Mesodermal cell (in vitro differentiated cells): ENCODE measurements at regions not wholly inside any gene's neighbourhood (a gene's known extent, or its start where the extent isn't known, plus 50 kb on each side); places are given as distances from the start of the nearest gene placed in this dataset.
"Not testable (repeated sequence)": the region's sequence is repeated elsewhere in the genome, so short reads cannot be mapped to it uniquely, and the experiment has no call there.

Source experiments
- H3K27ac ChIP-seq: 2 replicates; pipeline ENCODE4 v1.7.0; 2013; ENCODE audit warnings: mild to moderate bottlenecking, low read depth, low read length, moderate library complexity; ENCODE audit not compliant: severe bottlenecking
- H3K36me3 ChIP-seq: 2 replicates; pipeline ENCODE4 v1.7.1; 2013; ENCODE audit warnings: mild to moderate bottlenecking, low read length, moderate library complexity; ENCODE audit not compliant: control insufficient read depth, insufficient read depth
- H3K4me1 ChIP-seq: one replicate; pipeline ENCODE4 v1.7.1; 2013; ENCODE audit warnings: mild to moderate bottlenecking, low read length; ENCODE audit not compliant: insufficient read depth, control insufficient read depth, poor library complexity, severe bottlenecking
- H3K4me3 ChIP-seq: 2 replicates; pipeline ENCODE4 v1.7.0; 2013; ENCODE audit warnings: low read length, control low read depth, mild to moderate bottlenecking; ENCODE audit not compliant: insufficient read depth, poor library complexity, severe bottlenecking; ENCODE audit errors: extremely low read depth
- H3K9me3 ChIP-seq: 2 replicates; pipeline ENCODE4 v1.7.1; 2013; ENCODE audit warnings: mild to moderate bottlenecking, low read length, moderate library complexity; ENCODE audit not compliant: control insufficient read depth
- WGBS, 2 experiments: methylation state at CpG; one replicate each; pipeline ENCODE4 v1.1.5; 2013; ENCODE audit warnings: missing lambda C conversion rate in 2 of 2; ENCODE audit not compliant: insufficient coverage in 2 of 2; 5-methylcytosine and 5-hydroxymethylcytosine counted together

DNA sequence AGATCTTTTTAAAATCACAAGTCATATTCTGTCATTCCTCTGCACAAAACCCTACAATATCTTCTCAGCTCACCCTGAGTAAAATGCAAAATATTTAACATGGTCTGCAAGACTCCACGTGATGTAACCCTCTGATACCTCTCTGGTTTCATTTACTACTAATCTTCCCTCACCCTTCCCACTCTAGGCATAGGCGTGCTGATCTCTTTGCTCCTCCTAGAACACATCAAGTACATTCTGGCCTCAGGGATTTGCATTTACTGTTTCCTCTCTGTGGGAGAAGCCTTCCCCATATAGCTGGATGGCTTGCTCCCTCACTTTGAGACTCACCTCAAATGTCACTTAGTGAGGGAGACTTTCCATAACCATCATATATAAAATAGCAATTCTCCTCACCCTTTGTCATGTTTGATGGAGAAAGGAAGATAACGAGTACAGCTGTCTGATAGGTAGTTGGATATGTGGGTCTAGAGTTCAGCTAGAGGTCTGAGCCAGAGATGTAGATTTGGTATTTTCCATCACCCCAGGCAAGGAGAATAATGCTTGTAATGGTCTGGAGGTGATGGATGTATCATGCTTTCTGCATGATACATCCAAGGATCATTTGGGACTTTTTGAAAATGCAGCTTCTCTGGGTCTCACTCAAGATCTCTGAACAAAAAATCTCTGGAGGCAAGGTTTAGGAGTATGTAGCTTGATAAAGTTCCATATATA lies 123.9 kb upstream of the VAMP7 start:
- Histone ChIP-seq H3K9me3 (peaks cover 4% of the 10 kb centered on the region), H3K4me1 (no peaks in the 10 kb centered on the region), H3K4me3 (no peak overlapping the region), H3K27ac (no peak overlapping the region), H3K36me3 (no peaks in the 10 kb centered on the region)
- 68 to 74% methylated on average over 2 to 3 of the region's 3 CpGs for WGBS, 2 experiments

DNA sequence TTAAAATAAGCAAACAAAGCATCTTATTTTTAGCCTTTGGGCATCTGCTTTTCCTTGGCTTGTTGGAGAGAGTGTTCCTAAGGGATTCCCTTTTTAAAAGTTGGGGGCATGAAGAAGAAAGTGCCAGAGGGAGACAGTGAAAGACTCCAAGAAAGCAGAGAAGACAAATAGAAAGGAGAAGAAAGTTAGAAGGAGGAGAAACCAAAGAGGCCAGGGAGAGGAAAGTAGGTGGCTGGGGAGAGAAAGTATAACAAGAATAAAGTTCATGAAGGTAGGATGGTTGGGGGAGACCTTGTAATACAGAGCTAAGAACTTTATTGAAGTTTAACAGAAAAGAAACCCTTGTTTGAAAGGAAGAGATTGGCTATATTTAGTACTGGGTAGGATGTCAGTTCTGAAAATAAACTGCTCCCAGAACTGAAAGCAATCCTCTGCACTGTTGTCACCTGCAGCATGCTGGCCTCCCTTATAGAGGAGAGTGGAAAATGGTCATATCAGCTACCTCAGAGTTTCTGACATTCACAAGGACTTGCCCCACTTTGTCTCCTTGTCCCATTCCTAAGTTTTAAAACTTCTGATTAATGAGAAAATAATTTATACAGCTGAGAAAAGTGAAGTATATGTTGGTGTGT lies 125.3 kb upstream of the VAMP7 start:
- H3K4me1 ChIP-seq, result no peaks in the 10 kb centered on the region
- no peak overlapping the region for H3K4me3 ChIP-seq
- no peaks in the 10 kb centered on the region for H3K36me3 ChIP-seq

DNA sequence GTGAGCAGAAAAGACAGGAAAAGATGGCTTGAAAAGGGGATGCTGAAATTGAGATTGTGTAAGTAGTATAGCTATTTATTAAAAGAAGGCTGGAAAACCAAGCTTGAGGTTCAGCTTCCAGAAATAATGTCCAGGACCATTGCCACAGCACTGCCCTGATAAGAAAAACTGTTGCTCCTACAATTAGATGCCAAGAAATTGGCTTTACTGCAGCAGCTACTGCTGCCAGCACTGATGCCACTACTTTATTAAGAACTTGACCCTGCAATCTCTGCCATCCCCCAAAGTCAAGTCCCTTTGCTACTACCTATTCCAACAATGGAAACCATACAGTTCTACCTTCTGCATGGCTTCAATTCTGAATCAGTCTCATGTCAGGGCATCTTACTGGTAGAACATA lies 130.0 kb upstream of the VAMP7 start:
- Histone ChIP-seq H3K9me3 (peaks cover 5% of the 10 kb centered on the region), H3K27ac (no peak overlapping the region), H3K4me1 (no peaks in the 10 kb centered on the region), H3K36me3 (no peaks in the 10 kb centered on the region), H3K4me3 (no peak overlapping the region)

More for the DNA sequence above, 125.3 kb upstream of the VAMP7 start:
- Histone ChIP-seq H3K27ac (no peak overlapping the region), H3K9me3 (peaks cover 4% of the 10 kb centered on the region)

DNA sequence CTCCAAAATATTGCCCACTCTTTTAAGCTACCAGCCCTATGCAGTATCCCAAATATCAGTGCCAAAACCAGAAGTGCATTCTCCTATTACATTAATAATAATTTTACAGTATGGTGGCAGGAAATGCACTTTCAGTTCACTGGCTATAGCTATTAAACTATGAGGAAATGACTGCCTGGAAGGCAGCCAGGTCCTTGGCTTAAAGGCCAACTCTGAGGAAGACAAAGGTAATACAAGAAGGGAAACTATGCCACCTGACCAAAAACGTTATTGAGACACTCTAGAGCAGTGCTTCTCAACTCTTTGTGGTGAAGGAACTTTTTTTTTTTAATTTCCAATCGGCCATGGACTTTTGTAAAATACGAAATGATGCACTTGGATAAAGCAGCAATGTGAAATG lies 133.6 kb upstream of the VAMP7 start:
- Histone ChIP-seq H3K9me3 (peaks cover 5% of the 10 kb centered on the region), H3K4me3 (no peak overlapping the region), H3K36me3 (no peaks in the 10 kb centered on the region), H3K27ac (no peak overlapping the region), H3K4me1 (no peaks in the 10 kb centered on the region)
- WGBS, 2 experiments, result 71% methylated on average over 1 of the region's 3 CpGs; no CpG with 5 or more reads in 1 of the 2 experiments

DNA sequence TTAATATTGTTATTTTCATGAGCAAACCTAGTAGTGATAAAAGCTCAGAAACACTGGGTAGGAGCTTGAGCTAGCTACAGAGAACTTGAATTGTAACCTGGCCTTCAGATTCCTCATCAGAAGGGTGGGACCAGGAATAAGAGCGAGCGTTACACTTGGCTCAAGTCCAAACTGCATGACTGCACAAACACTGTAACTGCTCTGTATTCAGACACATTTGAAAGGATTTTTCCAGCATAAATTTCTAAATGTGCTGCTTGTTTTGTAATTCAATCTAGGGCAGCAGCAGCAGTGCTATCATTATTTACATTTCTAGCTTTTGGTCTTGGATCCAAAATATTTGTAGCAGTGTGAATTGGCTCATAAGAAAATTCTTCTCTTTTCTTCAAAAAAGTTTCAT lies 133.0 kb upstream of the TMLHE start:
- Histone ChIP-seq H3K27ac (no peak overlapping the region), H3K4me1 (no peaks in the 10 kb centered on the region), H3K4me3 (no peak overlapping the region), H3K9me3 (peaks cover 10% of the 10 kb centered on the region), H3K36me3 (no peaks in the 10 kb centered on the region)
- 86 to 94% methylated on average over 2 of the region's 2 CpGs for WGBS, 2 experiments

DNA sequence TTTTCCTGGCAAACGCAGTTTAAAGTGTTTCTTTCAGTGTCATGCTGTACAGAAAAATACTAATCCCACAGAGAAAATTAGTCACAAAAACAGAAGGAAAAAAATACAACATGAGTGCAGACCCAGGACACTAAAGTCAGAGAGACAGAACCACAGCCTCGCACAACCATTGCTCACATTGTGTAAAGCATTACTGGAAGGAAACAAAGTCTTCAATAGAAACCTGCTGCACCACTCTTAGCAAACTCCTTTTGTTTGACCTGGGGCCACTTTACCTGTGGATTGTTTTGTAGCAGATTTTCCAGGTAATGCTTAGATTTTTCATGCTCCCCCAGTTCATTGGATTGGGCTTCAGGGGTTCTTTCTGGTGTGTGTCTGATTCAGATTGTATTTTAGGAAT lies 131.8 kb upstream of the TMLHE start:
- Histone ChIP-seq H3K9me3 (peaks cover 16% of the 10 kb centered on the region), H3K36me3 (no peaks in the 10 kb centered on the region), H3K4me3 (no peak overlapping the region), H3K4me1 (no peaks in the 10 kb centered on the region), H3K27ac (no peak overlapping the region)
- WGBS, 2 experiments, result 85% methylated on average over 2 of the region's 2 CpGs; no CpG with 5 or more reads in 1 of the 2 experiments

DNA sequence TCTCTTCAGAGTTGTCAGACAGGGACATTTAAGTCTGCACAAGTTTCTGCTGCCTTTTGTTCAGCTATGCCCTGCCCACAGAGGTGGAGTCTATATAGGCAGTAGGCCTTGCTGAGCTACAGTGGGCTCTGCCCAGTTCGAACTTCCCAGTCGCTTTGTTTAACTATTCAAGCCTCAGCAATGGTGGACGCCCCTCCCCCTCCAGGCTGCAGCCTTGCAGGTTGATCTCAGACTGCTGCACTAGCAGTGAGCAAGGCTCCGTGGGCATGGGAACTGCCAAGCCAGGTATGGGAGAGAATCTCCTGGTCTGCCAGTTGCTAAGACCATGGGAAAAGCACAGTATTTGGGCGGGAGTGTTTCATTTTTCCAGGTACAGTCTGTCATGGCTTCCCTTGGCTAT lies 115.6 kb upstream of the TMLHE start:
- WGBS, 2 experiments, result 86% methylated on average over 5 of the region's 5 CpGs
- H3K27ac ChIP-seq, H3K4me1 ChIP-seq, H3K36me3 ChIP-seq, H3K4me3 ChIP-seq, H3K9me3 ChIP-seq: not testable (repeated sequence)

DNA sequence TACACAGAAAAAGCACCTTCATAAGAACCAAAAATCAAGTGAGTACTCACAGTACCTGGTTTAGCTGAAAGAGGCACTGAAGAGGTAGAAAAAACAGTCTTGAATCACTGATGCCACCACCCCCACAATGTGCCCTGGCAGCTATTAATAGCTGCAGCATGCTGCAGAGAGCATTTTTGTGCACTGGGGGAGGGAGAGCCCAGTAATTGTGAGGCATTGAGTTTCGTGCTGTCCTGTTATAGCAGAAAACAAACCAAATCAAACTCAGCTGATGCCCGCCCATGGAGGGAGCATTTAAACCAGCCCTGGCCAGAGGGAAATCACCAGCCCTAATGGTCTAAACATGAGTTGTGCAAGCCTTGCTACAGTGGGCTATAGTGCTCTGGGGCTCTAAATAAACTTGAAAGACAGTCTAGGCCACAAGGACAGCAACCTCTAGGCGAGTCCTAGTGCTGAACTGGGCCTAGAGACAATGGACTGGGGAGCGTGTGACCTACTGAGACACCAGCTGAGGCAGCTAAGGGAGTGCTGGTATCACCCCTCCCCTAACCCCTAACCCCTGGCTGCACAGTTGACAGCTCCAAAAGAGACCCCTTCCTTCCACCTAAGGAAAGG lies 106.3 kb upstream of the TMLHE start:
- H3K9me3 ChIP-seq, result no peaks in the 10 kb centered on the region
- H3K4me3 ChIP-seq, result no peak overlapping the region
- no peak overlapping the region for H3K27ac ChIP-seq
- 23 to 59% methylated on average over 2 to 4 of the region's 4 CpGs for WGBS, 2 experiments
- H3K36me3 ChIP-seq, result no peaks in the 10 kb centered on the region
- H3K4me1 ChIP-seq, result no peaks in the 10 kb centered on the region

DNA sequence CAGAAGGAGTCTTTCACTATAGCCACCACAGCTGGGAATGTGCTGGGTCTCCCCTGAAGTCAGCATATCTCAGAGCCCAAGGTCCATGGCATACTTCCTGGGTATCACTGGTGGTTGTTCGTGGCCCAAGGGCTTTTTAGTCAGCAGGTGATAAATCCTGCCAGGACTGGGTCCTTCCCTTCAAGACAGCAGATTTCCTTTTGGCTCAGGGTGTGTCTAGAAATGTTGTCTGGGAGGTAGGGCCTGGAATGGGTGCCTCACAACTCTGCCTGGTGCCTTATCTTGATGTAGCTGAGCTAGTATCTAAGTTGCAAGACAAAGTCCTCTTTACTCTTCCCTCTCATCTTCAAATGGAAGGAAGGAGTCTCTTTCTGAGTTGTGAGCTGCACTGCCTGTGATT lies 102.4 kb upstream of the TMLHE start:
- Histone ChIP-seq H3K36me3 (no peaks in the 10 kb centered on the region), H3K9me3 (peaks cover 6% of the 10 kb centered on the region), H3K4me3 (no peak overlapping the region), H3K4me1 (no peaks in the 10 kb centered on the region), H3K27ac (no peak overlapping the region)
- WGBS, 2 experiments, result 67% methylated on average over 1 of the region's 1 CpG

DNA sequence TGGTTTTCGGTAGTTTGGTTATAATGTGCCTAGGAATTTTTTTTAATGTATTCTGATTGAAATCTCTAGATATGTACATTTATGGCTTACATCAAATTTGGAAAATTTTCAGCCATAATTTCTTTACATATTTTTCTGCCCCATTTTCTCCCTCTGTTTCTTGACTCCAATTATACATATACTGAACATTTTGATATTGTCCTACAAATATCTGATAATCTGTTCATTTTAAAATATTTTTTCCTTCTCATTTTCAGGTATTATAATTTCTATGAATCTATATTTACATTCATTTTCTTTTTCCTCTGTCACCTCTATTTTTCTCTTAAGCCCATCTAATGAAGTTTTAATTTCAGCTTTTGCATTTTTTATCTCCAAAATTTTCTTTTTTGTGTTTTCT lies 82.7 kb upstream of the TMLHE start:
- H3K4me1 ChIP-seq, result no peaks in the 10 kb centered on the region
- WGBS, 2 experiments, result no CpG with 5 or more reads among the region's 1 CpG
- no peaks in the 10 kb centered on the region for H3K36me3 ChIP-seq

DNA sequence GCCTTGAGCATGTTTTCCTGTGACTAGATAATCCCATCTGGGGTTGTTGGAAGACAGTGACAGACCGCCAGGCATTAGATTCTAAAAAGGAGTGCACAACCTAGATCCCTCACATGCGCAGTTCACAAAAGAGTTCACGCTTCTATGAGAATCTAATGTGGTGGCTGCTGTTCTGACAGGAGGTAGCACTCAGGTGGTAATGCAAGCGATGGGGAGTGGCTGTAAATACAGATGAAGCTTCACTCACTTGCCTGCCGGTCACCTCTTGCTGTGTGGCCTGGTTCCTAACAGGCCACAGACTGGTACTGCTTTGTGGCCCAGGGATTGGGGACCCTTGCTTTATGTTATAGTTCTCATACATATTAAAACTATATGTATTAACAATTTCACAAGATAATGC lies 81.9 kb upstream of the TMLHE start:
- H3K4me1 ChIP-seq, result no peaks in the 10 kb centered on the region
- H3K9me3 ChIP-seq, result no peaks in the 10 kb centered on the region
- whole genome bisulfite sequencing, 2 experiments, result 80 to 89% methylated on average over 1 to 3 of the region's 5 CpGs
- no peak overlapping the region for H3K27ac ChIP-seq
- no peaks in the 10 kb centered on the region for H3K36me3 ChIP-seq
- no peak overlapping the region for H3K4me3 ChIP-seq

More for the DNA sequence above, 82.7 kb upstream of the TMLHE start:
- H3K4me3 ChIP-seq, result no peak overlapping the region
- no peak overlapping the region for H3K27ac ChIP-seq
- H3K9me3 ChIP-seq, result no peaks in the 10 kb centered on the region
